ENCODE measurements at regions not wholly inside any gene's neighbourhood (a gene's known extent, or its start where the extent isn't known, plus 50 kb on each side); places are given as distances from the start of the nearest gene placed in this dataset.

GRCh38 chr1:5681654-5682053 is 310.6 kb downstream of the NPHP4 start:
- TF ChIP-seq RORB (CRISPR knock-in tag; IDR thresholded peaks at IDR 0.05) = no peak
- TF ChIP-seq TEAD4 (CRISPR knock-in tag; IDR thresholded peaks at IDR 0.05) = no peak
- no peak for TF ChIP-seq AR (CRISPR knock-in tag; IDR thresholded peaks at IDR 0.05)
- TF ChIP-seq ERG (CRISPR knock-in tag; IDR thresholded peaks at IDR 0.05) = no peak
- no peak for TF ChIP-seq HMGA2 (CRISPR knock-in tag; IDR thresholded peaks at IDR 0.05)
- H3K27me3 Mint-ChIP-seq (ENCODE audit: low read depth) = peaks cover 3% of the 10 kb centered on the region
- ChIA-PET POLR2A (no interaction called here), CTCF (interaction anchor here (0.8 kb wide), 1 partner anchor 64 kb away, joined by 3 read pairs; no protein-coding TSS in a partner anchor)
- H3K4me3 Mint-ChIP-seq = no peak overlapping the region
- H3K9me3 Mint-ChIP-seq = peaks cover 57% of the 10 kb centered on the region
- H3K4me1 Mint-ChIP-seq = no peaks in the 10 kb centered on the region
- no peak for DNase-seq (ENCODE audit: low spot score)
- no peak for ATAC-seq
- peaks cover 20% of the 10 kb centered on the region for H3K36me3 Mint-ChIP-seq
- no peak overlapping the region for H3K27ac Mint-ChIP-seq

- Mint-ChIP-seq H3K9me3 (peaks cover 58% of the 10 kb centered on the region), H3K27ac (no peak overlapping the region), H3K36me3 (peaks cover 25% of the 10 kb centered on the region), H3K4me1 (no peaks in the 10 kb centered on the region), H3K4me3 (no peak overlapping the region), H3K27me3 (ENCODE audit: low read depth) (peaks cover 3% of the 10 kb centered on the region)
- TF ChIP-seq AFF4 (CRISPR knock-in tag; IDR thresholded peaks at IDR 0.05; ENCODE audit: borderline replicate concordance) (no peak), SP1 (CRISPR knock-in tag; conservative IDR thresholded peaks at IDR 0.05) (no peak), PRRX2 (CRISPR knock-in tag; IDR thresholded peaks at IDR 0.05) (no peak), NR2C2 (CRISPR knock-in tag; IDR thresholded peaks at IDR 0.05) (no peak), ATF1 (CRISPR knock-in tag; IDR thresholded peaks at IDR 0.05) (no peak), ATF6 (CRISPR knock-in tag; IDR thresholded peaks at IDR 0.05) (no peak), HMGA2 (CRISPR knock-in tag; IDR thresholded peaks at IDR 0.05) (no peak), TEAD1 (CRISPR knock-in tag; IDR thresholded peaks at IDR 0.05) (no peak), USF1 (CRISPR knock-in tag; IDR thresholded peaks at IDR 0.05) (no peak), NFYB (CRISPR knock-in tag; conservative IDR thresholded peaks at IDR 0.05; ENCODE audit: low read depth) (no peak), ZNF416 (CRISPR knock-in tag; IDR thresholded peaks at IDR 0.05) (no peak), OVOL2 (CRISPR knock-in tag; IDR thresholded peaks at IDR 0.05; ENCODE audit: borderline replicate concordance) (no peak)
- ChIA-PET POLR2A (no interaction called here), CTCF (no interaction called here)
- ATAC-seq (no peak), DNase-seq (ENCODE audit: low spot score) (no peak)
These were observed 311.6 kb downstream of the NPHP4 start for GRCh38 chr1:5680600-5680999.

Data from WTC11 (cell line).